HL-60 (cell line): ENCODE measurements at regions not wholly inside any gene's neighbourhood (a gene's known extent, or its start where the extent isn't known, plus 50 kb on each side); places are given as distances from the start of the nearest gene placed in this dataset.

Source experiments
- CTCF ChIP-seq: IDR thresholded peaks from one replicate; pipeline ENCODE4 v1.5.1; 2011; ENCODE audit warnings: low read length, control low read depth, inconsistent platforms; ENCODE audit not compliant: insufficient read depth
- POLR2AphosphoS5 ChIP-seq: IDR thresholded peaks from 2 replicates; pipeline ENCODE4 v1.6.1; 2012; ENCODE audit warnings: low read depth
- REST ChIP-seq: IDR thresholded peaks from 2 replicates; pipeline ENCODE4 v1.6.1; 2012; ENCODE audit warnings: low read depth; ENCODE audit not compliant: insufficient replicate concordance

- TF ChIP-seq REST (no peak), CTCF (no peak), POLR2AphosphoS5 (no peak)
Observed at GRCh38 chr11:119532551-119532950, 109.6 kb upstream of the THY1 start.
